GM12873 (cell line): ENCODE measurements at regions not wholly inside any gene's neighbourhood (a gene's known extent, or its start where the extent isn't known, plus 50 kb on each side); places are given as distances from the start of the nearest gene placed in this dataset.

ENCODE experiments used
- TF ChIP-seq, protein P1 (sequence below): IDR thresholded peaks from 2 replicates; pipeline ENCODE4 v1.5.1; 2012; ENCODE audit warnings: low read depth, mild to moderate bottlenecking, moderate library complexity, low read length, control low read depth; ENCODE audit not compliant: insufficient read depth; ENCODE audit errors: missing control alignments

DNA sequence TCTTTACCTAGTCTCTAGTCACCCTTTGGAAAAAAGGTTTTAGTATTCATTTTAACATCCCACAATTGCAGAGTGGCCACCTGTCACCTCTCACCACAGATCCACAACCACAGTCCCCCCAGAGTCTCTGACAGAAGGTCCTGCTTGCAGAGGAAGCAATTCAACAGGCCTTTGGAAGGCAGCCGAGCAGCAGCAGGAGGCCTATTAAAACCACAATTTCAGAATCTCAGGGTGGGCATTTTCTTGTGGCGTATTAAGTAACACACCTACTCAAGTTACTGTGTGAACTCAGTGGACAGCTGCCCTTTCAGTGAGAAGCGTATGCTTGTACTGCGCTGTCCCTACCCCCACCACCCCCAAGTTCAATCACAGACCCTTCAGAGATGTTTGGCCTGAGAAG lies 234.0 kb upstream of the HMGA2 start:
- TF ChIP-seq, protein P1, sequence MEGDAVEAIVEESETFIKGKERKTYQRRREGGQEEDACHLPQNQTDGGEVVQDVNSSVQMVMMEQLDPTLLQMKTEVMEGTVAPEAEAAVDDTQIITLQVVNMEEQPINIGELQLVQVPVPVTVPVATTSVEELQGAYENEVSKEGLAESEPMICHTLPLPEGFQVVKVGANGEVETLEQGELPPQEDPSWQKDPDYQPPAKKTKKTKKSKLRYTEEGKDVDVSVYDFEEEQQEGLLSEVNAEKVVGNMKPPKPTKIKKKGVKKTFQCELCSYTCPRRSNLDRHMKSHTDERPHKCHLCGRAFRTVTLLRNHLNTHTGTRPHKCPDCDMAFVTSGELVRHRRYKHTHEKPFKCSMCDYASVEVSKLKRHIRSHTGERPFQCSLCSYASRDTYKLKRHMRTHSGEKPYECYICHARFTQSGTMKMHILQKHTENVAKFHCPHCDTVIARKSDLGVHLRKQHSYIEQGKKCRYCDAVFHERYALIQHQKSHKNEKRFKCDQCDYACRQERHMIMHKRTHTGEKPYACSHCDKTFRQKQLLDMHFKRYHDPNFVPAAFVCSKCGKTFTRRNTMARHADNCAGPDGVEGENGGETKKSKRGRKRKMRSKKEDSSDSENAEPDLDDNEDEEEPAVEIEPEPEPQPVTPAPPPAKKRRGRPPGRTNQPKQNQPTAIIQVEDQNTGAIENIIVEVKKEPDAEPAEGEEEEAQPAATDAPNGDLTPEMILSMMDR, result no peak

DNA sequence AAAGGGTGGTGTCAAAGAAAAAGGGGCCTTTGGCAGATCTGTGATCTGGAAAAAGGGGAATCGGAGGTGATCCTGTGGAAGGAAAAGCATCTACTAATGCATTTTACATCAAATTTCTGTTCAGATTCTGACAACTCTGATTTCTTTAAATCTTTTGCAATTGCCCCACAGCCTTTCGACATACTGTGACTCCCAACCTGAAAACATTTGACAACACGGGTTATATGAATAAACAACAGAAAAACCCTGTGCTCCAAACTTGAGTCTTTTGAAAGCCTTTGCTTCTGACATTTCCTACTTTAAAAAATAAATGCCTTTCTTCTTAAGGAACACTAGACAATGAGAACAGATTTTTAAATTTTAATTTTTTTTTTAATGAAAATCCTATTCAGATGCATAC lies 231.9 kb upstream of the HMGA2 start:
- TF ChIP-seq, protein P1, result no peak

DNA sequence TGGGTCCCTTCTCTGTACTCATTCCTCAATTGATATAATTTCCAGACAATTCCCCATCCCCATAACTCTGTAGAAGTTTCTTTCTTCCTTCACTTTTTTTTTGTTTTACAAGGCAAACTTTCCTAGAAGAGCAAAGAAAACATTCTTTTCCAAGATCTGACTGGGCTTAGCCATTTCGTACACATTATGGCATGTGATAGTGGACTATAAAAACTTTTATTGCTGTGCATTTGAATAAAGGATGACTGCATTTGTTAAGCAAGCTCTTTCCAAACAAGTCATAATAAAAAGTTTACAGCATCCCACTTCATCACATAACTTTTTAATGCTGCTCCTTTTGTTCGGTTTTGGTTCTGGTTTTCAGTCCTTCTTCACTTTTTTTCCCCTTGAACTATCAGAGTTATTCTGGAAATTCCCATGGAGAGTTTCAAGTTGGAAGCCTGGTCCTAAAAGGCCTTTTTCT lies 231.0 kb upstream of the HMGA2 start:
- TF ChIP-seq, protein P1, result no peak

DNA sequence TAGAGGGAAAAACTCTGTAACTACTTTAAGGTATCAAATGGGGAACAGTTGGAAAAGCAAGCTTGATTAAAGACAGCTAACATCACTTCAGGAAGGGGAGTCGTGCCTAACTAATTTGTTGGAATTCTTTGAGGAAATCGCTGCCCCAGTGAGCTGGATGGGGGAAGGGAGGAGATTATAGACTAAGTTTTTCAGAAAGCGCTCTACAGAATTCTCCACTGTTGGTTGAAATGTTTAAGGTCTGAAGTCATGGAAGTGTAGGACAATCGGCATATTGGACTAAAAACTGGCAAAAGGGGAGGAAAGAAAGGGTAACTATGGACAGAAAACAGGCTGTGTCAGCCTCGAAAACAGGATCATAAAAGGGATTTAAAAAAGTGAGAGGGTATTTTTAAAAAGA lies 229.9 kb upstream of the HMGA2 start:
- TF ChIP-seq, protein P1, result no peak

DNA sequence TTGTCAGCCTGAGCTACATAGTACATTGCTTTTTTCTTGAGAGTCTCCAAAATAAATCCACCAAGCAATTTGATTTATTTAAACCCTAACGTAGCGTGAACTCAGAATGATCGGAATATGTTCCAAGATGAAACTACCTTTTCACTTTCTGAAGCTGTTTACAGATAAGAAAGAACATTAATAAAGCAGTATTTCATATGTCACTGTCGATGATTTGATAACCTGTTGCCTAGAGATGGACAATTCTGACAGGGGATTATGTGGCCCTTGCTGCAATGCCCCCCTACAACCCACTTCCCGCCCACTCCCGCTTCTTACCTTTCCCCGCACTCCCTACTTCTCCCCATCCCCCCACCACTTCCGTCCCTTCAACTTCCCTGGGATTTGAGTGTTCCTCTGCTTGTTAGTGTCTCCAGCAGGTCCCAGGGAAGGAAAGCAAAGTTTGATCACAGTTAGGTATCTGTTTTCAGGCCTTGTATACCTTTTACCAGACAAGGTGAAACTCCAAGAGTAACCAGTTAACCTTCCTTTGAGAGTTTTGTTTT lies 229.2 kb upstream of the HMGA2 start:
- TF ChIP-seq, protein P1, result no peak

DNA sequence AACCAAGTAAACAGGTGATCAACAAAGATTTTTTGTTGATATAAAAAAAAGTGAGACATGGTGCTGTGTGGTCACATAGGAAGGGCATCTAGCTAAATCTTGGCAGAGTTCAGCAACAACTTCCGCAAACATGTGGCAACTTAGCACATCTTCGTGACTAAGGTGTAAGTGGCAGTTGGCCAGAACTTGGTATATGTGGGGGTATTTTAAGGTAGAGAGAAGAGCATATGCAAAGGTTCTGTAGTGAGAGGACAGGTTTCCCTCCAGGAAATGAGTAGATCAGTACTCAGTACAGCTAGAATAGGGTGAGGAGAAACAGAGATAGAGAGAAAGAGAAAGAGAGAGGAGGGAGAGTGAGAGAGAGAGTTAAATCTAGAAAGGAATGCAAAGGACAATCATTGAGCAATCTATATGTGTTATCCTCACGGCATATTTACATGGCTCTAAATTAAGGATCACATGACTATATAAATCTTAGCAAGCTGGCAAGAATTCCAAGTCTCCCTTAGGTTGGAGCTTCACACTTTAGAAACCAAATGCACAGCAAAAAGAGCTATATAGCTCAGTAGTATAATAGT lies 227.7 kb upstream of the HMGA2 start:
- TF ChIP-seq, protein P1, result no peak

DNA sequence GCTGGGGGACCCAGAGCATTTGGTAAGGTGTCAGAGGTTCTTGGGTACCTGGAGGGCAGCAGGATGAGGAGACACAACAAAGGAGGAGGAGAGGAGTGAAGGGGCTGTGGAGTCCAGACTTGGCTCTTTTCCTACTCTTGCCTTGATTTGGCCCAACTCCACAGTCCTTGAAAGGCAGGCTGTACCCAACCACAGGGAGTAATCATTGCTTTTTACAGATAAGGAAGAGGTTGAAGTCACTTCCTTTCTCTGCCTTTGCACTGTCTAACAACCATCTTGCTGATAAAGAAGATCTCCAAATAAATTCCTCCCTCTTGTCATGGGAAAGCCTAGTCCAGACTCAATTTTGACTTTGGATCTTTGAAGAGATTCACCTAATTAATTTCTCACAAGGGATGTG lies 226.8 kb upstream of the HMGA2 start:
- TF ChIP-seq, protein P1, result no peak

DNA sequence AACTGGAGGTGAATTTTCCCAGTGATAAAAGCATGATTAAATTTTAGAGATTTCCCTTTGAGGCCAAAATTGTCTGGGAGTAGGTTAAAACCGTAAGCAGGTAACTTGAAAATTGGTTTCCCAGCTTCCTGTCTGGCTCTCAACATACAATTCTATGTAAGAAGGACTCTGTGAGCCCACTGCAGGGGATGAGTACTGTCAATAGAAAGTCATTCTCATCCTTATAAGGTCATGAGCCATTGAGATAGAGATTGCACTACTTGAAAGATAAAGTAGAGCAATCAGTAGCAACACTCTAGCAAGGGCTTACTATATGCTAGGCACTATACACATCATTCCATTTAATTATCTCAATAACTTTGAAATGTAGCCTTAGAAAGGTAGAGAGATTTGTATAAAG lies 225.6 kb upstream of the HMGA2 start:
- TF ChIP-seq, protein P1, result no peak
